ENCODE measurements at regions not wholly inside any gene's neighbourhood (a gene's known extent, or its start where the extent isn't known, plus 50 kb on each side); places are given as distances from the start of the nearest gene placed in this dataset.

DNA sequence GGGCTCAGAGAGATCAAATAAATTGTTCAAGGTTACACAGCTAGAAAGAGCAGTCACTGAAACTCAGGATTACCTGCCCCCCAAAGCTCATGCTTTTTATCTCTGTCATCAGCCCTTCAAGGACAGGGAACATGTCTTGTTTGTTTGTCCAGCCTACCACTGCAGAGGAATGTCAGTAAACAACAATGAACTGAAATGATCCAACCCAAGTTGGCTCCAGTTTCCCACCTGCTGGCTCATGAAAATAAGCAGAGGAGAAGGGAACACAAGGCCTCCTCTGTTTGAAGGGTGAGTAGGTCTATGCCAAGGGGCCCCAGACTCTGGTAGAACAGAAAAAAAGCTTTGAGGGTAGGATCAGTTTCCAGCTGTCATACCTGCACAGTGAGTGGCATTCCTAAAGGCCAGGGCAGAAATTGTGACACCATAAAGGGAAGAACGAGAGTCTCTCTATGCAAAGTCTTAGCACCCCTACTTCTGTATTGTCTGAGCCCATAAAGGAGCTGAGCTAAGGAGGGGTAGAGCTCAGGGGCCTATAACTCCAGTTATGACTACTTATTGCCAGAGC, 115.2 kb downstream of the TRIM36 start:
- in situ Hi-C loops (cut with MboI) (no loop called here), intact Hi-C loops (cut with micrococcal nuclease; ENCODE audit: unreplicated experiment) (no loop called here)
- RAD21 ChIA-PET (ENCODE audit: unreplicated experiment), result no interaction called here
- CTCF ChIA-PET, result no interaction called here
- POLR2A ChIA-PET, result no interaction called here
- H3K4me2 ChIP-seq (ENCODE audit: control insufficient read depth, insufficient read depth), result no peak overlapping the region
- FAIRE-seq, result no peak
- 7% methylated on average over 1 of the region's 1 CpG for WGBS (ENCODE audit: insufficient coverage, insufficient replicate concordance, low lambda C conversion rate, missing lambda C conversion rate)
- no peak for DNase-seq (ENCODE audit: low read depth, low spot score)
- H4K20me1 ChIP-seq (ENCODE audit: control insufficient read depth, insufficient read depth), result no peaks in the 10 kb centered on the region
- no peak for ATAC-seq
- H3K27ac ChIP-seq (ENCODE audit: control insufficient read depth, insufficient read depth), result no peak overlapping the region
- no peaks in the 10 kb centered on the region for H3K27me3 ChIP-seq (replicated peaks in 1 of 2; ENCODE audit: control insufficient read depth in 2 of 2, insufficient read depth in 2 of 2, low read length in 1 of 2)
- H3K4me1 ChIP-seq (ENCODE audit: control insufficient read depth, insufficient read depth, low read length), result no peaks in the 10 kb centered on the region
- no peaks in the 10 kb centered on the region for H3K36me3 ChIP-seq (ENCODE audit: control insufficient read depth in 2 of 2, insufficient read depth in 2 of 2, low read length in 1 of 2)
- BruUV-seq (replicated peaks), result no TSS peak
- no peak overlapping the region for H2AFZ ChIP-seq (ENCODE audit: control insufficient read depth, low read depth, low read length)
- H3K79me2 ChIP-seq (ENCODE audit: control insufficient read depth, insufficient read depth, low read length), result no peaks in the 10 kb centered on the region
- H3K9me3 ChIP-seq (replicated peaks; ENCODE audit: control insufficient read depth, insufficient read depth, low read length), result no peaks in the 10 kb centered on the region
- SMC1A ChIA-PET (ENCODE audit: uncharacterized antibody, unreplicated experiment), result no interaction called here
- H3K9ac ChIP-seq (ENCODE audit: control insufficient read depth, insufficient read depth, low read length), result no peak overlapping the region
- H3K4me3 ChIP-seq, result no peak overlapping the region
- TF ChIP-seq, protein P1, sequence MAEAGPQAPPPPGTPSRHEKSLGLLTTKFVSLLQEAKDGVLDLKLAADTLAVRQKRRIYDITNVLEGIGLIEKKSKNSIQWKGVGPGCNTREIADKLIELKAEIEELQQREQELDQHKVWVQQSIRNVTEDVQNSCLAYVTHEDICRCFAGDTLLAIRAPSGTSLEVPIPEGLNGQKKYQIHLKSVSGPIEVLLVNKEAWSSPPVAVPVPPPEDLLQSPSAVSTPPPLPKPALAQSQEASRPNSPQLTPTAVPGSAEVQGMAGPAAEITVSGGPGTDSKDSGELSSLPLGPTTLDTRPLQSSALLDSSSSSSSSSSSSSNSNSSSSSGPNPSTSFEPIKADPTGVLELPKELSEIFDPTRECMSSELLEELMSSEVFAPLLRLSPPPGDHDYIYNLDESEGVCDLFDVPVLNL (IDR thresholded peaks at IDR 0.05; ENCODE audit: low read depth, low read length), result no peak
- no peak for TF ChIP-seq CEBPB (IDR thresholded peaks at IDR 0.05; ENCODE audit: borderline replicate concordance in 1 of 2, low read depth in 2 of 2, low read length in 2 of 2)
- no peak for TF ChIP-seq MEF2B (IDR thresholded peaks at IDR 0.05; ENCODE audit: partially characterized antibody, poor library complexity, severe bottlenecking)
- no peak for TF ChIP-seq IKZF2 (IDR thresholded peaks at IDR 0.05)
- no peak for TF ChIP-seq MEF2A (IDR thresholded peaks at IDR 0.05; ENCODE audit: insufficient read depth, low read depth, low read length)
- TF ChIP-seq, protein P2, sequence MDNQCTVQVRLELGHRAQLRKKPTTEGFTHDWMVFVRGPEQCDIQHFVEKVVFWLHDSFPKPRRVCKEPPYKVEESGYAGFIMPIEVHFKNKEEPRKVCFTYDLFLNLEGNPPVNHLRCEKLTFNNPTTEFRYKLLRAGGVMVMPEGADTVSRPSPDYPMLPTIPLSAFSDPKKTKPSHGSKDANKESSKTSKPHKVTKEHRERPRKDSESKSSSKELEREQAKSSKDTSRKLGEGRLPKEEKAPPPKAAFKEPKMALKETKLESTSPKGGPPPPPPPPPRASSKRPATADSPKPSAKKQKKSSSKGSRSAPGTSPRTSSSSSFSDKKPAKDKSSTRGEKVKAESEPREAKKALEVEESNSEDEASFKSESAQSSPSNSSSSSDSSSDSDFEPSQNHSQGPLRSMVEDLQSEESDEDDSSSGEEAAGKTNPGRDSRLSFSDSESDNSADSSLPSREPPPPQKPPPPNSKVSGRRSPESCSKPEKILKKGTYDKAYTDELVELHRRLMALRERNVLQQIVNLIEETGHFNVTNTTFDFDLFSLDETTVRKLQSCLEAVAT (IDR thresholded peaks at IDR 0.05), result no peak
- TF ChIP-seq, protein P3, sequence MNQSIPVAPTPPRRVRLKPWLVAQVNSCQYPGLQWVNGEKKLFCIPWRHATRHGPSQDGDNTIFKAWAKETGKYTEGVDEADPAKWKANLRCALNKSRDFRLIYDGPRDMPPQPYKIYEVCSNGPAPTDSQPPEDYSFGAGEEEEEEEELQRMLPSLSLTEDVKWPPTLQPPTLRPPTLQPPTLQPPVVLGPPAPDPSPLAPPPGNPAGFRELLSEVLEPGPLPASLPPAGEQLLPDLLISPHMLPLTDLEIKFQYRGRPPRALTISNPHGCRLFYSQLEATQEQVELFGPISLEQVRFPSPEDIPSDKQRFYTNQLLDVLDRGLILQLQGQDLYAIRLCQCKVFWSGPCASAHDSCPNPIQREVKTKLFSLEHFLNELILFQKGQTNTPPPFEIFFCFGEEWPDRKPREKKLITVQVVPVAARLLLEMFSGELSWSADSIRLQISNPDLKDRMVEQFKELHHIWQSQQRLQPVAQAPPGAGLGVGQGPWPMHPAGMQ (IDR thresholded peaks at IDR 0.05; ENCODE audit: borderline replicate concordance), result no peak
- TF ChIP-seq CREM (IDR thresholded peaks at IDR 0.05; ENCODE audit: low read depth), result no peak
- TF ChIP-seq MXI1 (IDR thresholded peaks at IDR 0.05; ENCODE audit: low read depth, low read length), result no peak
- TF ChIP-seq ETV6 (conservative IDR thresholded peaks at IDR 0.05 in 1 of 2, IDR thresholded peaks at IDR 0.05 in 1 of 2; ENCODE audit: borderline replicate concordance in 1 of 2, low read depth in 1 of 2), result no peak
- TF ChIP-seq, protein P4, sequence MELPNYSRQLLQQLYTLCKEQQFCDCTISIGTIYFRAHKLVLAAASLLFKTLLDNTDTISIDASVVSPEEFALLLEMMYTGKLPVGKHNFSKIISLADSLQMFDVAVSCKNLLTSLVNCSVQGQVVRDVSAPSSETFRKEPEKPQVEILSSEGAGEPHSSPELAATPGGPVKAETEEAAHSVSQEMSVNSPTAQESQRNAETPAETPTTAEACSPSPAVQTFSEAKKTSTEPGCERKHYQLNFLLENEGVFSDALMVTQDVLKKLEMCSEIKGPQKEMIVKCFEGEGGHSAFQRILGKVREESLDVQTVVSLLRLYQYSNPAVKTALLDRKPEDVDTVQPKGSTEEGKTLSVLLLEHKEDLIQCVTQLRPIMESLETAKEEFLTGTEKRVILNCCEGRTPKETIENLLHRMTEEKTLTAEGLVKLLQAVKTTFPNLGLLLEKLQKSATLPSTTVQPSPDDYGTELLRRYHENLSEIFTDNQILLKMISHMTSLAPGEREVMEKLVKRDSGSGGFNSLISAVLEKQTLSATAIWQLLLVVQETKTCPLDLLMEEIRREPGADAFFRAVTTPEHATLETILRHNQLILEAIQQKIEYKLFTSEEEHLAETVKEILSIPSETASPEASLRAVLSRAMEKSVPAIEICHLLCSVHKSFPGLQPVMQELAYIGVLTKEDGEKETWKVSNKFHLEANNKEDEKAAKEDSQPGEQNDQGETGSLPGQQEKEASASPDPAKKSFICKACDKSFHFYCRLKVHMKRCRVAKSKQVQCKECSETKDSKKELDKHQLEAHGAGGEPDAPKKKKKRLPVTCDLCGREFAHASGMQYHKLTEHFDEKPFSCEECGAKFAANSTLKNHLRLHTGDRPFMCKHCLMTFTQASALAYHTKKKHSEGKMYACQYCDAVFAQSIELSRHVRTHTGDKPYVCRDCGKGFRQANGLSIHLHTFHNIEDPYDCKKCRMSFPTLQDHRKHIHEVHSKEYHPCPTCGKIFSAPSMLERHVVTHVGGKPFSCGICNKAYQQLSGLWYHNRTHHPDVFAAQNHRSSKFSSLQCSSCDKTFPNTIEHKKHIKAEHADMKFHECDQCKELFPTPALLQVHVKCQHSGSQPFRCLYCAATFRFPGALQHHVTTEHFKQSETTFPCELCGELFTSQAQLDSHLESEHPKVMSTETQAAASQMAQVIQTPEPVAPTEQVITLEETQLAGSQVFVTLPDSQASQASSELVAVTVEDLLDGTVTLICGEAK (IDR thresholded peaks at IDR 0.05; ENCODE audit: borderline replicate concordance), result no peak
- TF ChIP-seq BRCA1 (IDR thresholded peaks at IDR 0.05; ENCODE audit: low read depth, low read length), result no peak
- TF ChIP-seq MTA2 (IDR thresholded peaks at IDR 0.05; ENCODE audit: low read depth), result no peak
- TF ChIP-seq, protein P5, sequence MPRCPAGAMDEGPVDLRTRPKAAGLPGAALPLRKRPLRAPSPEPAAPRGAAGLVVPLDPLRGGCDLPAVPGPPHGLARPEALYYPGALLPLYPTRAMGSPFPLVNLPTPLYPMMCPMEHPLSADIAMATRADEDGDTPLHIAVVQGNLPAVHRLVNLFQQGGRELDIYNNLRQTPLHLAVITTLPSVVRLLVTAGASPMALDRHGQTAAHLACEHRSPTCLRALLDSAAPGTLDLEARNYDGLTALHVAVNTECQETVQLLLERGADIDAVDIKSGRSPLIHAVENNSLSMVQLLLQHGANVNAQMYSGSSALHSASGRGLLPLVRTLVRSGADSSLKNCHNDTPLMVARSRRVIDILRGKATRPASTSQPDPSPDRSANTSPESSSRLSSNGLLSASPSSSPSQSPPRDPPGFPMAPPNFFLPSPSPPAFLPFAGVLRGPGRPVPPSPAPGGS (IDR thresholded peaks at IDR 0.05; ENCODE audit: borderline replicate concordance, insufficient read depth, low read depth, low read length, poor library complexity, severe bottlenecking), result no peak
